ENCODE measurements at regions not wholly inside any gene's neighbourhood (a gene's known extent, or its start where the extent isn't known, plus 50 kb on each side); places are given as distances from the start of the nearest gene placed in this dataset.
"Not testable (repeated sequence)": the region's sequence is repeated elsewhere in the genome, so short reads cannot be mapped to it uniquely, and the experiment has no call there.

- peaks cover 6% of the 10 kb centered on the region for H3K9me3 ChIP-seq (replicated peaks; ENCODE audit: control insufficient read depth, low read depth, low read length)
- DNase-seq = no peak
- H3K36me3 ChIP-seq (ENCODE audit: control insufficient read depth, insufficient read depth, low read length) = no peaks in the 10 kb centered on the region
- H3K4me1 ChIP-seq (ENCODE audit: control insufficient read depth, insufficient read depth, low read length) = no peaks in the 10 kb centered on the region
- H3K27me3 ChIP-seq (ENCODE audit: control insufficient read depth, insufficient read depth, low read length) = no peaks in the 10 kb centered on the region
- no peak overlapping the region for H3K27ac ChIP-seq (ENCODE audit: low read length)
- no peak overlapping the region for H3K4me3 ChIP-seq (ENCODE audit: low read length)
- WGBS (ENCODE audit: insufficient coverage) = no CpG with 5 or more reads among the region's 2 CpGs
Measured at GRCh38 chr2:80987466-80987865, 682.9 kb upstream of the LRRTM1 start.

- Histone ChIP-seq H3K9me3 (replicated peaks; ENCODE audit: control insufficient read depth, low read depth, low read length) (peaks cover 25% of the 10 kb centered on the region), H3K27ac (ENCODE audit: low read length) (no peak overlapping the region), H3K36me3 (ENCODE audit: control insufficient read depth, insufficient read depth, low read length) (no peaks in the 10 kb centered on the region), H3K4me3 (ENCODE audit: low read length) (no peak overlapping the region), H3K4me1 (ENCODE audit: control insufficient read depth, insufficient read depth, low read length) (no peaks in the 10 kb centered on the region), H3K27me3 (ENCODE audit: control insufficient read depth, insufficient read depth, low read length) (no peaks in the 10 kb centered on the region)
- DNase-seq = no peak
Measured at GRCh38 chr2:80969900-80970299, 665.3 kb upstream of the LRRTM1 start.

GRCh38 chr2:80968450-80968849 lies 663.9 kb upstream of the LRRTM1 start:
- Histone ChIP-seq H3K9me3 (replicated peaks; ENCODE audit: control insufficient read depth, low read depth, low read length) (peaks cover 30% of the 10 kb centered on the region), H3K4me1 (ENCODE audit: control insufficient read depth, insufficient read depth, low read length) (no peaks in the 10 kb centered on the region), H3K27ac (ENCODE audit: low read length) (no peak overlapping the region), H3K27me3 (ENCODE audit: control insufficient read depth, insufficient read depth, low read length) (no peaks in the 10 kb centered on the region), H3K36me3 (ENCODE audit: control insufficient read depth, insufficient read depth, low read length) (no peaks in the 10 kb centered on the region), H3K4me3 (ENCODE audit: low read length) (no peak overlapping the region)
- DNase-seq = no peak
- 100% methylated on average over 1 of the region's 3 CpGs for WGBS (ENCODE audit: insufficient coverage)

GRCh38 chr2:80947601-80948130 lies 643.1 kb upstream of the LRRTM1 start:
- DNase-seq = no peak
- no peaks in the 10 kb centered on the region for H3K27me3 ChIP-seq (ENCODE audit: control insufficient read depth, insufficient read depth, low read length)
- H3K36me3 ChIP-seq (ENCODE audit: control insufficient read depth, insufficient read depth, low read length) = no peaks in the 10 kb centered on the region
- H3K27ac ChIP-seq (ENCODE audit: low read length) = no peak overlapping the region
- H3K9me3 ChIP-seq (replicated peaks; ENCODE audit: control insufficient read depth, low read depth, low read length) = no peaks in the 10 kb centered on the region
- no peak overlapping the region for H3K4me3 ChIP-seq (ENCODE audit: low read length)
- WGBS (ENCODE audit: insufficient coverage) = 80% methylated on average over 2 of the region's 6 CpGs
- no peaks in the 10 kb centered on the region for H3K4me1 ChIP-seq (ENCODE audit: control insufficient read depth, insufficient read depth, low read length)

GRCh38 chr2:80943487-80943886 lies 638.9 kb upstream of the LRRTM1 start:
- DNase-seq = peak; percentile 44
- no CpG with 5 or more reads among the region's 3 CpGs for WGBS (ENCODE audit: insufficient coverage)
- no peaks in the 10 kb centered on the region for H3K9me3 ChIP-seq (replicated peaks; ENCODE audit: control insufficient read depth, low read depth, low read length)
- H3K4me3 ChIP-seq (ENCODE audit: low read length) = no peak overlapping the region
- no peaks in the 10 kb centered on the region for H3K4me1 ChIP-seq (ENCODE audit: control insufficient read depth, insufficient read depth, low read length)
- no peaks in the 10 kb centered on the region for H3K27me3 ChIP-seq (ENCODE audit: control insufficient read depth, insufficient read depth, low read length)
- H3K36me3 ChIP-seq (ENCODE audit: control insufficient read depth, insufficient read depth, low read length) = no peaks in the 10 kb centered on the region
- no peak overlapping the region for H3K27ac ChIP-seq (ENCODE audit: low read length)

GRCh38 chr2:80942766-80943165 lies 638.2 kb upstream of the LRRTM1 start:
- peak; percentile 42 for DNase-seq
- H3K27ac ChIP-seq (ENCODE audit: low read length) = no peak overlapping the region
- no peaks in the 10 kb centered on the region for H3K9me3 ChIP-seq (replicated peaks; ENCODE audit: control insufficient read depth, low read depth, low read length)
- H3K4me1 ChIP-seq (ENCODE audit: control insufficient read depth, insufficient read depth, low read length) = no peaks in the 10 kb centered on the region
- H3K4me3 ChIP-seq (ENCODE audit: low read length) = no peak overlapping the region
- no peaks in the 10 kb centered on the region for H3K27me3 ChIP-seq (ENCODE audit: control insufficient read depth, insufficient read depth, low read length)
- no peaks in the 10 kb centered on the region for H3K36me3 ChIP-seq (ENCODE audit: control insufficient read depth, insufficient read depth, low read length)
- WGBS (ENCODE audit: insufficient coverage) = no CpG with 5 or more reads among the region's 4 CpGs

GRCh38 chr2:80938463-80938862 lies 633.9 kb upstream of the LRRTM1 start:
- 90% methylated on average over 1 of the region's 3 CpGs for WGBS (ENCODE audit: insufficient coverage)
- no peak for DNase-seq
- H3K36me3 ChIP-seq (ENCODE audit: control insufficient read depth, insufficient read depth, low read length) = no peaks in the 10 kb centered on the region

GRCh38 chr2:80931820-80932219 lies 627.3 kb upstream of the LRRTM1 start:
- H3K27ac ChIP-seq (ENCODE audit: low read length); H3K9me3 ChIP-seq (replicated peaks; ENCODE audit: control insufficient read depth, low read depth, low read length); H3K36me3 ChIP-seq (ENCODE audit: control insufficient read depth, insufficient read depth, low read length); H3K27me3 ChIP-seq (ENCODE audit: control insufficient read depth, insufficient read depth, low read length); H3K4me3 ChIP-seq (ENCODE audit: low read length); DNase-seq; H3K4me1 ChIP-seq (ENCODE audit: control insufficient read depth, insufficient read depth, low read length): not testable (repeated sequence)
- no CpG with 5 or more reads among the region's 6 CpGs for WGBS (ENCODE audit: insufficient coverage)

More at GRCh38 chr2:80938463-80938862, 633.9 kb upstream of the LRRTM1 start:
- Histone ChIP-seq H3K9me3 (replicated peaks; ENCODE audit: control insufficient read depth, low read depth, low read length) (no peaks in the 10 kb centered on the region), H3K4me1 (ENCODE audit: control insufficient read depth, insufficient read depth, low read length) (no peaks in the 10 kb centered on the region), H3K4me3 (ENCODE audit: low read length) (no peak overlapping the region), H3K27ac (ENCODE audit: low read length) (no peak overlapping the region), H3K27me3 (ENCODE audit: control insufficient read depth, insufficient read depth, low read length) (no peaks in the 10 kb centered on the region)

GRCh38 chr2:80930777-80931176 lies 626.2 kb upstream of the LRRTM1 start:
- WGBS (ENCODE audit: insufficient coverage) = no CpG with 5 or more reads among the region's 1 CpG
- Histone ChIP-seq H3K4me1 (ENCODE audit: control insufficient read depth, insufficient read depth, low read length) (no peaks in the 10 kb centered on the region), H3K4me3 (ENCODE audit: low read length) (no peak overlapping the region), H3K27ac (ENCODE audit: low read length) (no peak overlapping the region), H3K36me3 (ENCODE audit: control insufficient read depth, insufficient read depth, low read length) (no peaks in the 10 kb centered on the region), H3K9me3 (replicated peaks; ENCODE audit: control insufficient read depth, low read depth, low read length) (peaks cover 8% of the 10 kb centered on the region), H3K27me3 (ENCODE audit: control insufficient read depth, insufficient read depth, low read length) (no peaks in the 10 kb centered on the region)
- no peak for DNase-seq

GRCh38 chr2:80926168-80926567 lies 621.6 kb upstream of the LRRTM1 start:
- peaks cover 8% of the 10 kb centered on the region for H3K9me3 ChIP-seq (replicated peaks; ENCODE audit: control insufficient read depth, low read depth, low read length)
- no peak overlapping the region for H3K4me3 ChIP-seq (ENCODE audit: low read length)
- no peak overlapping the region for H3K27ac ChIP-seq (ENCODE audit: low read length)
- no peak for DNase-seq
- H3K4me1 ChIP-seq (ENCODE audit: control insufficient read depth, insufficient read depth, low read length) = no peaks in the 10 kb centered on the region
- no peaks in the 10 kb centered on the region for H3K27me3 ChIP-seq (ENCODE audit: control insufficient read depth, insufficient read depth, low read length)
- 75% methylated on average over 1 of the region's 4 CpGs for WGBS (ENCODE audit: insufficient coverage)
- no peaks in the 10 kb centered on the region for H3K36me3 ChIP-seq (ENCODE audit: control insufficient read depth, insufficient read depth, low read length)

GRCh38 chr2:80896576-80896975 lies 592.0 kb upstream of the LRRTM1 start:
- Histone ChIP-seq H3K27ac (ENCODE audit: low read length) (no peak overlapping the region), H3K4me3 (ENCODE audit: low read length) (no peak overlapping the region), H3K9me3 (replicated peaks; ENCODE audit: control insufficient read depth, low read depth, low read length) (no peaks in the 10 kb centered on the region), H3K36me3 (ENCODE audit: control insufficient read depth, insufficient read depth, low read length) (no peaks in the 10 kb centered on the region), H3K27me3 (ENCODE audit: control insufficient read depth, insufficient read depth, low read length) (no peaks in the 10 kb centered on the region), H3K4me1 (ENCODE audit: control insufficient read depth, insufficient read depth, low read length) (no peaks in the 10 kb centered on the region)
- no peak for DNase-seq
- 62% methylated on average over 6 of the region's 7 CpGs for WGBS (ENCODE audit: insufficient coverage)
